CD14-positive monocyte (primary cell): ENCODE measurements at regions not wholly inside any gene's neighbourhood (a gene's known extent, or its start where the extent isn't known, plus 50 kb on each side); places are given as distances from the start of the nearest gene placed in this dataset.

Source experiments
- DNase-seq, 3 donors: peaks; one replicate each; pipeline ENCODE4 v3.0.0-alpha.2; 2011 to 2022
- H2AFZ ChIP-seq: 2 replicates; pipeline ENCODE4 v1.6.0; 2012; ENCODE audit warnings: mild to moderate bottlenecking, low read depth, low read length, inconsistent platforms; ENCODE audit not compliant: insufficient read depth, poor library complexity, severe bottlenecking
- H3K27ac ChIP-seq, 2 donors: 1 replicate in 1 of 2; 2 replicates in 1 of 2; pipeline ENCODE4 v1.5.1; 2012 to 2013; ENCODE audit warnings: low read length in 2 of 2, control low read depth in 1 of 2, inconsistent platforms in 1 of 2, low read depth in 1 of 2, mild to moderate bottlenecking in 1 of 2
- H3K27me3 ChIP-seq, 2 donors: one replicate each; pipeline versions ENCODE4 v1.6.0 to v1.6.1; 2011 to 2013; ENCODE audit warnings: low read length in 2 of 2; ENCODE audit not compliant: control insufficient read depth in 2 of 2, insufficient read depth in 2 of 2
- H3K36me3 ChIP-seq, 2 donors: replicated peaks in 1 of 2; 1 replicate in 1 of 2; 2 replicates in 1 of 2; pipeline versions ENCODE4 v1.5.1 to v1.6.1; 2012 to 2013; ENCODE audit warnings: low read length in 2 of 2, control low read depth in 1 of 2, inconsistent platforms in 1 of 2, mild to moderate bottlenecking in 1 of 2; ENCODE audit not compliant: insufficient read depth in 2 of 2, control insufficient read depth in 1 of 2
- H3K4me1 ChIP-seq, 2 donors: 1 replicate in 1 of 2; 2 replicates in 1 of 2; pipeline versions ENCODE4 v1.5.1 to v1.6.1; 2012 to 2013; ENCODE audit warnings: low read length in 2 of 2, control low read depth in 1 of 2, inconsistent platforms in 1 of 2, mild to moderate bottlenecking in 1 of 2, moderate library complexity in 1 of 2; ENCODE audit not compliant: insufficient read depth in 2 of 2, control insufficient read depth in 1 of 2
- H3K4me2 ChIP-seq: replicated peaks from 2 replicates; pipeline ENCODE3; 2012; ENCODE audit warnings: low read length, moderate library complexity, mild to moderate bottlenecking; ENCODE audit not compliant: poor library complexity, severe bottlenecking; ENCODE audit errors: extremely low read depth
- H3K4me3 ChIP-seq, 3 experiments: fragments of 200-600 bp in 1 of 3; sonication (generic) in 1 of 3; replicated peaks in 1 of 3; 1 replicate in 2 of 3; 2 replicates in 1 of 3; pipeline ENCODE4 v1.5.1; 2011 to 2013; ENCODE audit warnings: low read length in 3 of 3, mild to moderate bottlenecking in 3 of 3, control low read depth in 2 of 3, low read depth in 2 of 3, inconsistent platforms in 1 of 3, moderate library complexity in 1 of 3
- H3K79me2 ChIP-seq: 2 replicates; pipeline ENCODE4 v1.6.0; 2012; ENCODE audit warnings: mild to moderate bottlenecking, control low read depth, inconsistent platforms, low read length, moderate library complexity; ENCODE audit not compliant: insufficient read depth
- H3K9ac ChIP-seq: 2 replicates; pipeline ENCODE4 v1.6.0; 2017; ENCODE audit warnings: low read length, mild to moderate bottlenecking; ENCODE audit not compliant: insufficient read depth, poor library complexity, severe bottlenecking
- H3K9me3 ChIP-seq, 2 donors: replicated peaks in 1 of 2; 1 replicate in 1 of 2; 2 replicates in 1 of 2; pipeline versions ENCODE4 v1.5.1 to v1.6.1; 2012 to 2013; ENCODE audit warnings: low read length in 2 of 2, control low read depth in 1 of 2; ENCODE audit not compliant: control insufficient read depth in 1 of 2, insufficient read depth in 1 of 2
- H4K20me1 ChIP-seq: 2 replicates; pipeline ENCODE4 v1.6.0; 2012; ENCODE audit warnings: mild to moderate bottlenecking, low read length, control low read depth, moderate library complexity; ENCODE audit not compliant: insufficient read depth
- H3K27ac Mint-ChIP-seq, 7 donors: one replicate each; pipeline ENCODE4 v1.8.0; 2020; ENCODE audit warnings: mild to moderate bottlenecking in 7 of 7, mixed read lengths in 7 of 7, moderate library complexity in 6 of 7, inconsistent platforms in 2 of 7
- H3K27me3 Mint-ChIP-seq, 3 donors: one replicate each; pipeline ENCODE4 v1.8.0; 2021 to 2022; ENCODE audit warnings: low read depth in 3 of 3, mild to moderate bottlenecking in 3 of 3, mixed read lengths in 3 of 3, moderate library complexity in 3 of 3, inconsistent platforms in 1 of 3
- H3K36me3 Mint-ChIP-seq, 2 donors: one replicate each; pipeline ENCODE4 v1.8.0; 2020; ENCODE audit warnings: mixed read lengths in 2 of 2, inconsistent platforms in 1 of 2, mild to moderate bottlenecking in 1 of 2
- H3K4me1 Mint-ChIP-seq: one replicate; pipeline ENCODE4 v1.8.0; 2020; ENCODE audit warnings: mild to moderate bottlenecking, mixed read lengths
- H3K4me3 Mint-ChIP-seq, 2 donors: one replicate each; pipeline ENCODE4 v1.8.0; 2020; ENCODE audit warnings: mild to moderate bottlenecking in 2 of 2, mixed read lengths in 2 of 2, moderate library complexity in 1 of 2
- H3K9me3 Mint-ChIP-seq, 7 donors: one replicate each; pipeline ENCODE4 v1.8.0; 2020 to 2022; ENCODE audit warnings: mixed read lengths in 7 of 7, mild to moderate bottlenecking in 6 of 7, moderate library complexity in 6 of 7, inconsistent platforms in 2 of 7
- CTCF ChIP-seq: fragments of 200-600 bp; IDR thresholded peaks from one replicate; pipeline ENCODE4 v1.8.0; 2022; ENCODE audit warnings: antibody characterized with exemption, mild to moderate bottlenecking
- whole genome bisulfite sequencing: methylation state at CpG from one replicate; pipeline ENCODE4 v1.1.5; 2013; ENCODE audit warnings: missing lambda C conversion rate; ENCODE audit not compliant: insufficient coverage; 5-methylcytosine and 5-hydroxymethylcytosine counted together
- intact Hi-C, 2 donors: fragments of 100-400 bp; cut with micrococcal nuclease; formaldehyde crosslinking; loops; one replicate each; pipeline versions ENCODE4 v1.15.0 to v1.15.1; 2023

DNA sequence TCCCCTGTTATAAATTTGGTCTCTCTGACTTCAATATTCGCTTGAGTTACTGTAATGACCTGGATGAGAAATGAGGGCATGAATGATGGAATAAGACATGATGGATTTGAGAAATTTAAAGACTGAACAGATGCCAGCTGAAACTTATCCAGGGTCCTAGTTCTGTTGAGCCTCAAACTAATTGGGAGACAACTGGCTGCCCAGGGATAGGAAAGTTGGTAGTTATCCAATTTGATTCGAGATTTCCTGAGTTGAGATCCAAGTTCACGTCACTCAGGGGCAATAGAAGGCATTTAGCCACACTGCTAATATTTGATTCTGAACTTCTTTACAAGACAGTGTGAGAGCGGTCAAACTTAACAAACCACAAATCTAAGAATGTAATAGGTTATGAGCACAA, 159.0 kb upstream of the CXCL13 start:
- Mint-ChIP-seq H3K4me1 (no peaks in the 10 kb centered on the region), H3K36me3 (no peaks in the 10 kb centered on the region), H3K4me3 (no peak overlapping the region), H3K27me3 (peaks cover 0 to 2% (median 0%) of the 10 kb centered on the region in 3 donors), H3K9me3 (no peaks in the 10 kb centered on the region), H3K27ac (no peak overlapping the region)
- TF ChIP-seq CTCF: no peak
- no peak overlapping the region for H2AFZ ChIP-seq
- H3K9me3 ChIP-seq: no peaks in the 10 kb centered on the region
- no peak overlapping the region for H3K4me2 ChIP-seq
- WGBS: 100% methylated on average over 1 of the region's 4 CpGs
- no peak overlapping the region for H3K9ac ChIP-seq
- H3K27ac ChIP-seq: no peak overlapping the region
- H4K20me1 ChIP-seq: no peaks in the 10 kb centered on the region
- no peaks in the 10 kb centered on the region for H3K27me3 ChIP-seq
- intact Hi-C loops: no loop called here
- H3K4me3 ChIP-seq: no peak overlapping the region
- no peaks in the 10 kb centered on the region for H3K79me2 ChIP-seq
- H3K4me1 ChIP-seq: no peaks in the 10 kb centered on the region
- no peaks in the 10 kb centered on the region for H3K36me3 ChIP-seq
- no peak for DNase-seq

GRCh38 chr4:77449171-77449570, 156.4 kb upstream of the CXCL13 start:
- no peak overlapping the region for H2AFZ ChIP-seq
- H3K27ac ChIP-seq: no peak overlapping the region
- no peaks in the 10 kb centered on the region for H4K20me1 ChIP-seq
- no peaks in the 10 kb centered on the region for H3K4me1 Mint-ChIP-seq
- no CpG with 5 or more reads among the region's 2 CpGs for WGBS
- no peaks in the 10 kb centered on the region for H3K36me3 ChIP-seq
- intact Hi-C loops: no loop called here
- H3K36me3 Mint-ChIP-seq: no peaks in the 10 kb centered on the region
- no peak overlapping the region for H3K4me2 ChIP-seq
- H3K27me3 Mint-ChIP-seq: peaks cover 0 to 4% (median 2%) of the 10 kb centered on the region in 3 donors
- no peaks in the 10 kb centered on the region for H3K79me2 ChIP-seq
- H3K9ac ChIP-seq: no peak overlapping the region
- no peaks in the 10 kb centered on the region for H3K9me3 ChIP-seq
- H3K9me3 Mint-ChIP-seq: no peaks in the 10 kb centered on the region
- H3K27me3 ChIP-seq: no peaks in the 10 kb centered on the region
- H3K4me3 ChIP-seq: no peak overlapping the region
- no peak for DNase-seq
- no peaks in the 10 kb centered on the region for H3K4me1 ChIP-seq
- no peak overlapping the region for H3K4me3 Mint-ChIP-seq
- TF ChIP-seq CTCF: no peak
- H3K27ac Mint-ChIP-seq: no peak overlapping the region
